HG02943 (cell line): ENCODE measurements at regions not wholly inside any gene's neighbourhood (a gene's known extent, or its start where the extent isn't known, plus 50 kb on each side); places are given as distances from the start of the nearest gene placed in this dataset.
"Not testable (repeated sequence)": the region's sequence is repeated elsewhere in the genome, so short reads cannot be mapped to it uniquely, and the experiment has no call there.

Source experiments
- ATAC-seq: cut with Tn5 transposase; IDR thresholded peaks from one replicate; pipeline ENCODE4 v1.9.1; 2021; ENCODE audit warnings: mild to moderate bottlenecking, low read depth, moderate library complexity; ENCODE audit not compliant: unreplicated experiment

GRCh38 chr21:8377093-8377841 lies 2144.1 kb upstream of the TPTE start:
- not testable (repeated sequence) for ATAC-seq

GRCh38 chr21:8380419-8381079 lies 2140.8 kb upstream of the TPTE start:
- ATAC-seq = not testable (repeated sequence)

GRCh38 chr21:8388169-8388939 lies 2133.0 kb upstream of the TPTE start:
- ATAC-seq = not testable (repeated sequence)

GRCh38 chr21:8388940-8389238 lies 2132.5 kb upstream of the TPTE start:
- ATAC-seq = not testable (repeated sequence)

GRCh38 chr21:8390550-8391171 lies 2130.7 kb upstream of the TPTE start:
- ATAC-seq = not testable (repeated sequence)

- ATAC-seq = not testable (repeated sequence)
Measured at GRCh38 chr21:8394380-8394779, 2127.0 kb upstream of the TPTE start.

GRCh38 chr21:8395992-8396391 lies 2125.4 kb upstream of the TPTE start:
- ATAC-seq = not testable (repeated sequence)

- ATAC-seq = not testable (repeated sequence)
Measured at GRCh38 chr21:8398870-8399437, 2122.4 kb upstream of the TPTE start.

- ATAC-seq = not testable (repeated sequence)
Measured at GRCh38 chr21:8399866-8400265, 2121.5 kb upstream of the TPTE start.

GRCh38 chr21:8401799-8402198 lies 2119.6 kb upstream of the TPTE start:
- not testable (repeated sequence) for ATAC-seq

GRCh38 chr21:8406331-8406730 lies 2115.1 kb upstream of the TPTE start:
- not testable (repeated sequence) for ATAC-seq

- not testable (repeated sequence) for ATAC-seq
Measured at GRCh38 chr21:8411139-8411671, 2110.2 kb upstream of the TPTE start.

GRCh38 chr21:8419925-8420560 lies 2101.3 kb upstream of the TPTE start:
- ATAC-seq = peak; percentile 85

GRCh38 chr21:8427790-8428667 lies 2093.4 kb upstream of the TPTE start:
- ATAC-seq = peak; percentile 43

GRCh38 chr21:8428668-8429456 lies 2092.5 kb upstream of the TPTE start:
- peak; percentile 79 for ATAC-seq

- ATAC-seq = not testable (repeated sequence)
Measured at GRCh38 chr21:8434710-8435109, 2086.7 kb upstream of the TPTE start.

GRCh38 chr21:8443093-8443492 lies 2078.3 kb upstream of the TPTE start:
- not testable (repeated sequence) for ATAC-seq

- ATAC-seq = not testable (repeated sequence)
Measured at GRCh38 chr21:8449807-8450206, 2071.6 kb upstream of the TPTE start.
